Renal cortical epithelial cell (primary cell): ENCODE measurements at regions not wholly inside any gene's neighbourhood (a gene's known extent, or its start where the extent isn't known, plus 50 kb on each side); places are given as distances from the start of the nearest gene placed in this dataset.
A peak's percentile ranks its signal among the peaks of the same experiment; 100 is the strongest.
"Not testable (repeated sequence)": the region's sequence is repeated elsewhere in the genome, so short reads cannot be mapped to it uniquely, and the experiment has no call there.

Experiments
- DNase-seq: peaks from one replicate; pipeline ENCODE4 v3.0.0-alpha.2; 2011; ENCODE audit warnings: low read depth

DNA sequence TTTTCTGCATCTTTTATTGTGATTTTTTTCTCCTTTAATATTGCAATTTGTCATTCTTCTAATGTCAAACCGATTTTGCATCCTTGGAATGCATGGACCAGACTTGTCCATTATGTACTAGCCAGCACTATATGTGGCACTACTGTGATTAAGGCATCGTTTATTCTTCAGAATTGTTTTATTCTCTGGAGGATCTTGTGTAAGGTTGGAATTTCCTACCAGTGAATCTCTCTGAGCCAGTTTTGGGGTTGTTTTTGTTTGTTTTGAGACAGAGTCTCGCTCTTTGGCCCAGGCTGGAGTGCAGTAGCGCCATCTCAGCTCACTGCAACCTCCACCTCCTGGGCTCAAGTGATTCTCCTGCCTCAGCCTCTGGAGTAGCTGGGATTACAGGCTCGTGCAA, 58.5 kb downstream of the IGLL5 start:
- no peak for DNase-seq

DNA sequence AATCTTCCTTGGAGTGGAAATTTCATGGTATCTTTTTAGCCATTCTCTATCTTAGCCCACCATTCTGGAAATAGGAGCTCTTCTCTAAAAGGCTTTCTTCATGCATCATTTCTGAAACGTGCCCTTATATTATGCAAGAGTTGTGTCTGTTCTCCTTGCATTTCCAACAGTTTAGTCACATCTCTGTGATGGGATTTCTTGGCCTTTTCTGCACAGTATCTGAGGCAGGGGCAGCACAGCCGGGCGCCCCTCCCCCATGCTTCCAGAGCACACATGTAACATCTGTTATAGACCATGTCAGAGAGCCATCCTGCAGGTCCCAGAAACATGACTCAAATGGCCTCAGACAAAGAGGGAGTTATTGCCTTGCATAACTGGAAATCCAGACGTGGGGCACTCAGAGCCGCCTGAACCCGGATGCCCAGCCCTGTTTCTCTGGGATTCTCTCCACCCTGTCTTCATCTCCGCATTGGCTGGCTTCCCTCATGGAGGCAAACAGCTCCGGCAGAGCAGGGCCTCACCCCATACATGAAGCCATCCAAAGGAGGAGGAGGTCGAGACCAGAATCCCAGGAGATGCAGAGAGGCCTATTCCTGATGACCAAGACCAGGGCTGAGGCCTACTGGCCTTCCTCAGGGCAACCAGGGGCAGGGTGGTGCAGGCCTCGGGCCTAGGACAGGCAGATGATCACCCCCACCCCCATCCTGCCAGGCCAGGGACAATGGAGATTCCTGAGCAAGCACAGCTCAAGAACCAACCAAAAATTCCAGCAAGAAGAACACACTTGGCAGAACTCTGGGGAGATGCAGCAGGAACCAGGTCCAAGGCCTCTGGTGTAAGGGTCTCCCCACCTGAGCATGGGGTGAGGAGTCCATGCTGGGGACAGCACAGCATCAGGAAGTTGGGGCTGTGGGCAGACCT, 61.3 kb downstream of the IGLL5 start:
- DNase-seq, result no peak

DNA sequence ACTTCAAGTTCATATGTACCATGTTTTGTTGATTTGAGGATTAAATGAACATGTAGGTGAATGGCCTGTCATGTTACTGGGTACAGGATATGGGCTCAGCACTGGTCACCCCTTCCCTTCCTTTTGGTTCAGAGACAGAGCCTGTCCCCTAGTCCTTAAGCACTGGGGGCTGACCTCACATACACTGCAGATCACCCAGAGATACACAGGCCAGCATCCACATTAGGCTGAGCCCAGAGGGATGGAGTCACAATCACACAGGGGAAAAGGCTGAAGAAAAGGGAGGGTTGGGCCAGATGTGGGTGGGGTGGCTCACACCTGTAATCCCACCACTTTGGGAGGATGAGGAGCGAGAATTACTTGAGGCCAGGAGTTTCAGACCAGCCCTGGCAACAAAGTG, 62.3 kb downstream of the IGLL5 start:
- DNase-seq, result no peak

DNA sequence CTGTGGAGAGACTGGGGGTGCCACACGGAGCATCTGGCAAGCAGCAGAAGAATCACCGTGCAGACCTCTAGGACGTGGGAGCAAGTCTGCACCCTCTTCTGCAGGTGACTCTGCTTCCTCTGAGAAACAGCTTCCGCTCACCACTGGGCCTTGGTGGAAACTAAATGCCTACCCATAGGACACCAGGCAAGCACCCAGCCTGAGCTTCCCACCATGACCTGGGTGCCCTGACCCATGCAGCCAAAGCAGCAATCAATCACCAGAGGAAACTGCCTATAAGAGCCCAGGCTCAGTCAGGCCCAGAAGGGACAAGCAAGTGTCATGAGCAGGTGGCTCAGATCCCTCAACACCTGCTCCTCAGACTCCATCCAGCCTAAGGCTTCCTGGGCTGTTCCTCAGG, 63.4 kb downstream of the IGLL5 start:
- DNase-seq, result no peak

DNA sequence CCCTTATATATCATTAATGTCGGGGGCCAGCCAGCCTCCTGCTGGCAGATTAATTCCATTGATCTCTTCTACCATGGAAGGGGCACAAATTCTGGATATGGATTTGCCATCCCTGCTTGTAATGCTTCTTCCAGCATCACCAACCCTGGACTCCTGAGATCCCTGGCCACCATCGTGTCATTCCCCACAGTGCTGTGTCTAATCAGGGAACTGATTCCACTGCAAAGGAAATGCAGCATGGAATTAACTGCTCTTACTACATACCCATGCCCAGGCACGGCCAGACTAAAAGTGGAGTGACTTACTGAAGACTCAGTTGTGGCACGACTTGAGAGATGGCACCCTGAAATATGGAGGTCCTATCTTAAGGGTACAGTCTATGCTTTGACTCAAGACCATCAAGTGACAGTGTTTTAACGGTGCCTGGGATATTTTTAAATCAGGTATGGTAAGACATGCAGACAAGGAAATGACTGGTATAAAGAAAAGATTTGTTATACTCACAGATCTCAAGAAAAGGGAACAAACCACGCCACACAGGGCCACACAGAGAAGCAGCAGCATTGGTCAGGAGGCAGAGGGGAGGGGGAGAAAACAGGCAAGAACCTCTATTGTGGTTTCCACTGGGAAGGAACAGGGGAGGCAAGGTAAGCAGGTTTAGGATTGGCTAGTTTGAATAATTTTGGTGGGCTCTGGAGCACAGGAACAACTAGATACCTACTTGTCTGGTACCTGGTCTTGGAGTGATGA, 65.1 kb downstream of the IGLL5 start:
- DNase-seq, result no peak

DNA sequence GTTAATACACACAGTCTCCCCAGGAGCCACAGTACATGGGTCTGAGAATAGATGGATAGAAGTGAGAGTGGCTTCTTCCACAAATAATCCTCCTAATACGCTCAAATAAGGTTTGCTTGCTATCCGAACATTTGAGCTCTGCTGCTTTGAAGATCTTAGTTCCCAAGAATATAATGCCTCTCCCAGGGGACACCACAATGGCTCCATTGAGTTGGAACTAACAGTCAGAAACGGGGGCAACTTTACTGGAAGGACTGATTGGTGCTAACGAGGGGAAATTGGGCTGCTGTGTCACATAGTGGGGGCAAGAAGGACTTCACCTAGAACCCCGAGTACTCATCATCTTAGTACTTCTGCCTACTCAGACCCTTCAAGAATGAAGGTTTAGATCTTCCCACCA, 66.2 kb downstream of the IGLL5 start:
- DNase-seq, result no peak

DNA sequence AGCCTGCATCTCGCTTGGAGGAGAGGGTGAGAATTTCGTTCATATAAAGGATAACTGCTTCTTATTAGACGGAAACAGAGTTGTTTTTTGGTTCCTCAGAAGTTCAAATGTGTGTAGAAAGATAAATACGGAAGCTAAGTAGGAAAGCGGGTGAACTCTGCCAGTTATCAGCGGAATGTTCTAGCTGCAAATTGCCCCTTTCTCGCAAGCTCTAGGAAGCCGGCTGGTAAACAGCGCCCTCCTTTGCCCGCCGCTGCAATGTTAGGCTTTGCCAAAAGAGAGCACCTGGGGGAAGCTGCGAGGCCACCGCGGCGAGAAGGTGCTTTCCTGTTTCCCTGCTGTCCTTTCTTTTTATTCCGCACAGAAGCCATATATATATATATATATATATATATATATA, 67.0 kb downstream of the IGLL5 start:
- no peak for DNase-seq

DNA sequence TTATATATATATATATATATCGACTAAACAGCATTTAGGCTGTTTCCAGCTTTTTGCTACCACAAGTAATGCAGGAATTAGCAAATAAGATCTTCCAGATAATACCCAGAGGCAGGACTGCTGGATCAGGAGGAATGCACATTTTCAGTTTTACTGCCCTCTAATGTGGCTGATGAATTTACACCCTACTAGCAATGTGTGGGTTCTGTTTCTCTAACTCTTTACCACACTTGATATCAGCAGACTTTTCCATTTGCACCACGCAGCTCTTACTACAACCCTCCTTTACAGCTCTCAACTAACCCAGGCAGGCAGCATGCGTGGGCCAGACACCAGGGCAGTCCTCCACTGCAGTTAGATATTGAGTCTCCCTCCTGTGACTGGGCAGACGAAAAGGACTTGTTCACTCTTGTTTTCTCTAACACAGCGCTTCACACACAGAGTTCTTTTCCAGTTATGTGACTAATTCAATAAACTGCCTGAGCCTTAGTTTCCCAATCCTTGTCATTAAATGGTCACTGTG, 67.7 kb downstream of the IGLL5 start:
- no peak for DNase-seq

DNA sequence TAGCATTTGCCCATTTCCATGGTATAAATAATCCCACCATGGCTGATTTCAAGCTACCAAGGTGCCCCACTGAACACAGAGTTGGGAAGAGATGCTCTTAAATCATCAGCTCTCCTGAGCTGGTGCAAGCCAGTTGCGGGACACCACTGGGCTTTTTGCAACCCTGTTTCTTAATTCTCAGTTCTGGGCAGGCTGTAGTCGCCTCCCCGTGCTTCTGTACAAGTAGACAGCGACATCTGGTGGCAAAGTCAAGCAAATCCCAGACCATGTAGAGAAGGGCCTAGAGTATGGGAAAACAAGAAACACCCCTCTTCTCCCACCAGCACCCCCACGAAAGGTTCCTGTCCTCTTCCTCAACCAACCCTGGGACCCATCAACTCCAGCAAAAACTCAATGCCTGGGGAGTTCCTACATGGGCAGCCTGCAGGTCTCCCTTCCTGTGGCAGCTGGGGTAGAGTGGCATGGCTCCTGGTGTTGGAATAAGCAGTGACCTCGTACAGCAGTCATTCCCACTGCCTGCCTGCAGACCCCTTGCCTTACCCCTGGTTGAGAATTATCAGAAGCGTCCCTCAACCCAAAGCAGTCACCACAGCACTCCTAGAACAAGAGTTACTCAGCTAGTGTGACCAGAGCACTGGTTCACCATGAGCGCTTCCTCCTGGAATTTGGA, 68.4 kb downstream of the IGLL5 start:
- DNase-seq, result peak; percentile 43

DNA sequence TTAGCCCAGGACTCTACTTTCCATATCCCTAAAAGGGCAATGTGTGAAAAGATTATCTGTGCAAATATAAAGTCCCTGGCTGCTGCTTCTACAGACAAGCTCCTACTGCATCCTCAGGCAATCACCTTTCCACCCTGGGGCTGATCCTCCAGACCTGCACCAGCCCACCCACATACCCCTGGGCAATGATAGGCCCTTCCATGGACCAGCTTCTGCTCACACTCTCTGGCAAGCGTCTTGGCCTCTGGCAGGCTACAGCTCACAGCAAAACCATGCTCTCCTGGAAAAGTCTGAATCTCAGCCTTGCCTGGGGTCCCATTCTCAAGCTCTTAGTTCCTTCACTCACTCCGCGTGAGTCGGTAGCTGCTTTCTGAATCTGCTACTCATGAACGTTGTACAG, 69.5 kb downstream of the IGLL5 start:
- DNase-seq, result no peak

DNA sequence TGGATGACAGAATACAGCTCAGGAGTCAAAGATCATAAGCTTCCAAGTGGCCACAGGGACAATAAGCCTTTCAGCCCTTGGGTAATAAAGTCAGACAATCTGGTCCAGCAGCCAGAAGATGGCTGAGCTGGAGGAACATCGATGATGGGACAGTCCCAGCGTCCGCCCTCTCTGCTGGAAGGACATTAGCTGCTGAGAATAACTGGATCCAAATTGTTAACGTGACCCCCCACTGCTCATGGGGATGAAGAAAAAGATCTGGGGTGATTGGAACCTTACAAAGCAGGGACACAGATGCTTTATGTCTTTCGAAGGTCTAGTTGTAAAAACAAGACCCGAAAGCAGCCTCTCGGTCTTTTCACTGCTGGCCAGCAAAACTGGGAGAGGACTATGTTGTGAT, 71.0 kb downstream of the IGLL5 start:
- DNase-seq, result no peak

DNA sequence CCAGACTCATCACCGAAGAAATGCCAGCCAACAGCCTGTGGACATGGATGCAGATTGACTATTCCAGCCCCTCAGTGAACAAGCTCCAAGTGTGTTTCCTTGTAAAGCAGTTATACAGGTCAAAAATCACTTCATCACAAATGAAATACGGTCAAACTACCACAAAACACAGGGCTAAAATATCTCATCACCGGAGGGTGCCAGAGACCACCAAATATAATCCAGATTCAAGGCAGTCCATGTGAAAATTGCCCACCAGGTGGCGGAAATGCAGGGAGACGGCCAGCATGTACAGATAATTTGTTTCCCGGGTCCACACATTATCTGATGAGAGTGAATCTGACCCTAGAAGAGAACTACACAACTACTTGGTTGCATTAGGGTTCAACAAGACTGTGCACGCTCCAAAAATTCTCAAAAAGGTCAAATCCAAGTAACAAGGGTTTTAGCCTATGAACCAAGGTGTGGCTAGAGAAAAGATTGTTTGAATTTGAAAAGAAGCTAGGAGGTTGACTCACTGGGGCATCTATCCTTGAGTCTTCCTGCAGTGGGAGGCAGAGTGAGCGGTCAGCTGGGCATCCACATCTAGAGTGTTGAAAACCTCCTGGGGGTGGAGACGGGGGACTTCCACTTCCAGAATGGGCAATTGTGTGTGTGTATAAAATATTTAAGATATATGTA, 71.7 kb downstream of the IGLL5 start:
- peak; percentile 40 for DNase-seq

DNA sequence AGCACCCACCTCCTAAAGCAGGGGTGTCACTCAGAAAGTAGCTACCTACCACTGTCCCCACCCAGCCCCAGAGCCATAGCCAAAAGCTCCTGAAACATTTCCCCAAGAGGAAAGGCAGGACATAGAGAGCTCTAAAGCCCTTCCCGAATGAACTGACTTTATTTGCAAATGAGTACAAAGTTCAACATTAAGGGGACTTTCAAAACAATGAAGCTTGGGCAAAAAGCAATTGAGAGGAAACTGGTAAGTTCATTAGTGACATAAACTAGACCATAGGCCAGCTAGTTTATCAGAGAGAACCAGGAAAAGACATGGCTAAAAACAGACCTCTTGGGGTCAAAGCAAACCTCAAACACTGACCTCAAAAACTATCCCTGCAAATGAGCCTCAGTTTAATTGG, 72.7 kb downstream of the IGLL5 start:
- DNase-seq, result no peak

DNA sequence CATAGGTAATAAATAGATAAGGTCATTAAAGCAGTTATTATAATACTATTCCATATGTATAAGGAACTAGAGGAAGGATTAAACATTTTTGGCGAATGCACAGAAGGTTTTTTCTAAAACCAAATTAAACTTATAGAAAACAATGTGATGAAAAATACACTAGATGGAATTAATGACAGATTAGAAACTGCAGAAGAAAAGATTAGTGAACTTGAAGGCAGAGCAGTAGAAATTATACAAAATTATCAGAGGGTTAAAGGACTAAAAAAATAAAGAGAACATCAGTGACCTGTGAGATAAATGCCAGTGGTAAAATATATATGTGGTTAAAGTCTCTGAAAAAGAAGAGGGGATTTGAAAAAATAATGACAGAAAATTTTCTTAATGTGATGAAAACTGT, 74.0 kb downstream of the IGLL5 start:
- DNase-seq, result no peak

DNA sequence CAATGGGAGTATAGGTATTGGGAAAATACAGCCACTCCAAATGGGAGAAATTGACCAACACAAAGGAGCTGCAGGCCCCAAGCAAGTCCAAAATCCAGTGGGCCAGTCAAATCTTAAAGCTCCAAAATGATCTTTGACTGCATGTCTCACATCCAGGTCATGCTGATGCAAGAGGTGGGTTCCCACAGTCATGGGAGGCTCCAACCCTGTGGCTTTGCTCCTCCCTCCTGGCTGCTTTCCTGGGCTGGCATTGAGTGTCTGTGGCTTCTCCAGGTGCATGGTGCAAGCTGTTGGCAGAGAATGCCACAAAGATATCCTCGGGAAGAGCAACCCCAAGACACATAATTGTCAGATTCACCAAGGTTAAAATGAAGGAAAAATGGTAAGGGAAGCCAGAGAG, 80.8 kb downstream of the IGLL5 start:
- DNase-seq, result no peak

DNA sequence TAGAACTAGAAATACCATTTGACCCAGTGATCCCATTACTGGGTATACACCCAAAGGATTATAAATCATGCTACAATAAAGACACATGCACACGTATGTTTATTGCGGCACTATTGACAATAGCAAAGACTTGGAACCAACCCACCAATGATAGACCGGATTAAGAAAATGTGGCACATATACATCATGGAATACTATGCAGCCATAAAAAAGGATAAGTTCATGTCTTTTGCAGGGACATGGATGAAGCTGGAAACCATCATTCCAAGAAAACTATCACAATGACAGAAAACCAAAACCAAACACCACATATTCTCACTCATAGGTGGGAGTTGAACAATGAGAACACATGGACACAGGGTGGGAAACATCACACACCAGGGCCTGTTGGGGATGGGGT, 85.0 kb downstream of the IGLL5 start:
- not testable (repeated sequence) for DNase-seq

DNA sequence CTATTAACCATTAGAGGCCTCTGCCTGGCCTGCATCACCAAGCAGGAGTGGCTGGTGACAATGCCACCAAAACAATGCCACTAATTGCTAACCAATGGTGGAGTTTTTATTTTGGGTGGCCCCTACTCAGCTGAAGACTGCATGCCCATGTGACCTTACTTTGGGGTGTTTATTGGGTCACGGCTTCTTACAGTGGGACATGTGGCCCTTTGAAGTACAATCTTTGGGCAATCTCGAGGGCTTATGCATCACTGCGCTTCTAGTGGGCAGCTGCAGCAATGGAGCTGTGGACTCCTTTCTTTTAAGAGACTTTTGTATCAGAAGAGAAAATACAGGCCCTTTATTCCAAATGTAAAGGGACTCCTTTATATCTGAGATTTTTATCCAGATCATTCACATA, 85.7 kb downstream of the IGLL5 start:
- DNase-seq, result no peak

DNA sequence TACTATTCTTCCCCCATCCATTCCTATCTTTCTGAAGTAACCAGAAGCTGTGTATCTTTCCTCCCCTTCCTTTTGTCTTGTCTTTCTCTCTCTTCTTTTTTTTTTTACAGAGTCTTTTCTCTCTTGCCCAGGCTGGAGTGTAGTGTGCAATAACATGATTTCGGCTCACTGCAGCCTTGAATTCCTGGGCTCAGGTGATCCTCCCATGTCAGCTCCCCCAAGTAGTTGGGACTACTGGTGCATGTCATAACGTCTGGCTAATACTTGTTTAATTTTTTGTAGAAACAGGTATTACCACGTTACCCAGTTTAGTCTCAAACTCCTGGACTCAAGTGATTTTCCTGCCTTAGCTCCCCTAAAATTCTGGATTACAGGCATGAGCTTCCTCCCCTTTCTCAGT, 86.5 kb downstream of the IGLL5 start:
- DNase-seq, result no peak

DNA sequence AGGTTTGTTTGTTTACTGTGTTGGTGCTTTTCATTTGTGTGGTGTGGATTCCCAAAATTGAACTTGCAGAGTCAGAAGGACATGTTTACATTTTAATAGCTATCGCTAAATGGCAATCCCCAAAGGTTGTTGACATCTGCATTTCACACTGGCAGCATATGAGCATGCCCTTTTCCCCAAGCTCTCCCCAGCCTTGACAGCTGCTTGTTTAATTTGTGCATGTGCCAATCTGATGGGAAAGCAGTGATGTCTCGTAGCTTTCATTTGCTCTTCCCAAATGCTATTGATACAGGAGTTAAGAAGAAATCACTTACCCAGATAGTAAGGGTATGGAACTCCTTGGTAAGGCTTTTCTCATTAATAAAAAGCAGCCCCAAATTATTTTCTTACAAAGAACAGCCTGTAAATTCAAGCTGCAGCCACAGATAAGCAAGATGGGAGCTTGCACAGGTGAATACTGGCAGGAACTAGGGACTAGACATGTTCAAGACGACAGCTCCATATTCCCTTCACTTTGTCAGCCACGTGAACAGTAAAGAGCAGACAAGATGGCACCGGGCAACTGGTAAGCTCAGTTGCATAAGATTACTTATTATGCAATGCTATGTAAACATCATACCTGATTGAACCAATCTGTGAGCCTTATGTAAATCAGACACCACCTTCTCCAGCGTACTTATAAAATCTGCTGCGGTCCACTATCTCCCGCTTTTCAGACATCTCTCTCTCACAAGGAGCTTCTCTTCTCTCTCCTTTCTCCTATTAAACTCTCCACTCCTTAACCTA, 87.4 kb downstream of the IGLL5 start:
- no peak for DNase-seq

DNA sequence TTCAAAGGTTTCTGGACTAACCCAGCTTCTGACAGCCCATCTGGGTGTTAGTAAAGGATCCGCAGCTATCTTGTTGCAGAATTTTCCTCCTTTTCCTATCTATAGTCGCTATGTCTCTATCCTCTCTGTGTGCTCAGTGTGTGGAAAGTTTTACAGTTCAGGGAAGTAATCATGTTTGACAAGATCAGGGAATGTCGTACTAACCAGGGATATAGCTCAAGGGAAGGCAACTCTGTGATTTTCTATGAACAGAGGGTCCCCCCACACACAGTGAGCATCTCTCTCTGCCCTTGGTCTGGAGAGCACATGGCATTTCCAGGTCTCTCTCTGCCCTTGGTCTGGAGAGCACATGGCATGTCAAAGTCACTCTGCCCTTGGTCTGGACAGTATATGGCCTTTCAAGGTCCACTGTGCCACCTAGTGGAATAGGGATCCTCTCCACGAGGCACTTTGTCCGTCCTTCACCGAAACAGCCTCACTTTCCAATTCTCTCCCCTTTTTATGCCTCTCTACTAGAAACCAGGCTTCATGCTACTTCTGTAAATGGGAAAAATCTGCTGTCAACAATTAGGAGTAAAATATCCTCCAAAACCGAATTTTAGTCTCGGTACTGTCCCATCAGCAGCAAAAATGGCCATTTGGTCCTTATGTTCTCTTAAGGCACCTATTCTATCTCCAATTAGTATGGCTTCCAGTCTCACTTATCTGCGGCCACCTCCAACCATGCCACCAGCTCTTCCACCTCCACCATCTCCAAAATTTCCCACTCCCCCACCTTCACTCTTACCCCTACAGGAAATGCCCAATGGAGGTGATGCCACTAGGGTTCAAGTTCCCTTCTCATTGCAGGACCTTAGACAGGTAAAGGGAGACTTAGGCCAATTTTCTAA, 88.7 kb downstream of the IGLL5 start:
- DNase-seq, result no peak
